Adrenal gland (tissue), 5 donors: ENCODE measurements at regions not wholly inside any gene's neighbourhood (a gene's known extent, or its start where the extent isn't known, plus 50 kb on each side); places are given as distances from the start of the nearest gene placed in this dataset.

Experiments used
- CTCF ChIP-seq, 6 experiments: fragments of 450-650 bp in 4 of 6; fragments of 200-600 bp in 2 of 6; sonication (generic) in 1 of 6; IDR thresholded peaks; 1 replicate in 5 of 6; 2 replicates in 1 of 6; pipeline versions ENCODE4 v1.5.1 to v1.8.0; 2016 to 2021; ENCODE audit warnings: antibody characterized with exemption in 6 of 6, mild to moderate bottlenecking in 2 of 6, moderate library complexity in 1 of 6
- POLR2A ChIP-seq, 2 donors: fragments of 450-650 bp; IDR thresholded peaks; one replicate each; pipeline ENCODE4 v1.6.1; 2017; ENCODE audit warnings: antibody characterized with exemption in 2 of 2, mild to moderate bottlenecking in 2 of 2, moderate library complexity in 1 of 2
- donor health status: DM: no; HTN: no; CAD: no.

- TF ChIP-seq CTCF (IDR thresholded peaks at IDR 0.05) (no peak), POLR2A (IDR thresholded peaks at IDR 0.05) (no peak)
These were observed 300.0 kb upstream of the HDAC4 start for GRCh38 chr2:239700686-239701345.
